Stimulated activated CD4-positive, alpha-beta T cell treated with anti-CD3 and anti-CD28 coated beads, Interleukin-1b, Interleukin-23, amount 100 ng/mL, for 1 hour (primary cell): ENCODE measurements at regions not wholly inside any gene's neighbourhood (a gene's known extent, or its start where the extent isn't known, plus 50 kb on each side); places are given as distances from the start of the nearest gene placed in this dataset.

Source experiments
- DNase-seq, 2 donors: peaks; one replicate each; pipeline ENCODE4 v3.0.0-alpha.2; 2020; ENCODE audit warnings: low read depth in 2 of 2

DNA sequence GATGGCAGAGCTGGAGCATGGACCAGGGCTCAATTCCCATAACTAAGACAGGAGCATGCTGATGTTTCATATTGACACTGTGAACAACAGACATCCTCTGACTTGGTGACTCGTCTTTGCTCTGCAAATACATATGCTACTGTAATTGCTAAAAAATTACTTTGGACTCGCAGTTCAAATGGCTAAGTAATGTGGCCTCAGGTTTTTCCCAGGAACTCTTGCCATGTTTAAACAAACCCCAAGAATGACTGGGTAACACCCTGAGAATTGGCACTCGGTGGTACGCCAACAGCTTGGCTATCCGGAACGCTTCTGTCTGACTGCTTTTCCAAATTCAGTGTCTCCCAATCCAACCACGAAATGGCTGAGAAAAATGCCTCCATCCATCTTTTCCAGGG lies 456.7 kb upstream of the THBS1 start:
- no peak for DNase-seq

DNA sequence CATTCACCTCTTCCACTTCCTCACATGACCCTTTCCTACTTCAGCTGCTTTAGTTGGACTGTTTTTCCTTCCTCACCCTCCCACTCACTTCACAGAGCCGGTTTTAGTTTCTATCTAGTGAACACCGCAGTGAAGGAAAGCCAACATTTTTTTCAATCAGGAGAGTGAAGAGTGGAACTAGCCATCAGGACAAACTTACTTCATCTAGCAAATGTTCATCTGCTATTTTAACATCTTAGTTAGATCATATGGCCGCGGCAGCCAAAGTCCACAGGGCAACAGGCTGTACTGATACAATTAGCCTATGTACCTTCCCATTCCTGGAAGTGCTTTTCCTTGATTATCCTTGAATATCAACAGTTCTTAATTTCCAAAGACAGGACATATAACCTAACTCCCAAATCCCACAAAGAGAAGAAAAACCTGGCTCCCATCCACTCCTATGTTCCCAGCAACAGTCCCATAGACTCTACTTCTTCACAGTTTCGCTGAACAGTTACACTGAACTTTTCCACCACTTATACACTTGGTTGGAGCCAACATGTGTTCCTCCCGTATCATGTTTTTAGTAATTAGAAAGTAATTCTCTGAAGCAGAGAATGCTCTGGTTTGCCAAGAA lies 456.2 kb upstream of the THBS1 start:
- DNase-seq, result no peak

DNA sequence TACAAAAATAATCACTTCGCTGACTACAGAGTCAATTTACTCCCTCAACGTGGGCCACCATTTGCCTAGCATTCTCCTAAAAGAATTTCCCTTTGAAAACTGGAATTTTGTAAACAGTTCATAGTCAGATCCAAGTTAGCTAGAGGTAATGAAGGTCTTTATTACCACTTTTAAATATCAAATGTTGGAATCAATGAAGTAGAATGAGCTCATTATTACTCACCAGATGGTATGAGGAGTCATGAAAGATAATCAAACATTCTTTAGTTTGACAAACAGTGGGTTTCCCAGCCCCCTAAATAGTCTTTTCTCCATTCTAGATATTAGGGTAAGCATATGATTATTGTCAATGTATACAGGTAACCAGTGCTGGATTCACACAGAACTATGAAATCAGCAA lies 455.7 kb upstream of the THBS1 start:
- no peak for DNase-seq

DNA sequence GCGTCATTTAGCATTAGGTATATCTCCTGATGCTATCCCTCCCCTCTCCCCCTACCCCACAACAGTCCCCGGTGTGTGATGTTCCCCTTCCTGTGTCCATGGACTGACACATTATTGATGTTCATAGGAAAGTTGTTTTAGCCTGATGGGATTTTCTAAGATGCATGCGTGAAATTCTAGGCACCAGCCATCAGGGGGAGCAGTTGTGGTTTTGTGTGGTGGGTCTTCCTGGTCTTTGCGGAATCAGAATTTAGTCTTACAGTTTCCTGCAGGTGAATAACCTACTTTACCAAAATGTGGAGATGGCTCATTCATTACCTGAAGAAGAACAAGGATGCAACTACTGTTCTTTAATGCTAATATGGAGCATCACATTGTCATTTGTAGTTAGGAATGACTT lies 455.0 kb upstream of the THBS1 start:
- DNase-seq, result no peak

DNA sequence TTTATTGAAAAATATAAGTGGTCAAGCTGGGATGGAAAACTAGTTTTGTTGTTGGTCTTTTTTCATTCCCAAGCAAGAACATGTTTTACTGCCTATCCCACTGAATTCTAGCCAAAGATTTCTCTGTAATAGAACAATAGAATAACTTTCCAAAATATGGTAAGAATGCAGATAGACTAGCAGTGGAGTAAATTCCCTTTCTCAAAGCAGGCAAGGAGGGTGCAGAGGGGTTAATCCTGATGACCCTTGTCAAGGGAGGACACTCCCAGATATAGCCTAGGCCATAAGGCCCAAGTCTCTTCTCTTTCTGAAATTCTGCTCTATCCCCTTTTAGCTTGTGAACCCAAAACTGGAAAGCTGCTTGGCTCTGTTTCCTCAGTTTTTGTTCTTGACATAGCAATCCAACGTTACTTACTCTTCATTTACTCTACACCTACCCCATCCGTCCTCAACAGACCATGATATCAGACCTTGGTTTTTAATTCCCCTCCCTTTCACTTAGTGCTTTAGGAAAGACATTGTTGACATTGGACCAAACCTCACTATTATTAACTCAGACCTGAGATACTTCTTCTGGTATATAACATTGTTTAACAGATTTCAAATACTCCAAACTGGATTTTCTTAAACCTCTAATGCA lies 453.6 kb upstream of the THBS1 start:
- DNase-seq, result no peak

DNA sequence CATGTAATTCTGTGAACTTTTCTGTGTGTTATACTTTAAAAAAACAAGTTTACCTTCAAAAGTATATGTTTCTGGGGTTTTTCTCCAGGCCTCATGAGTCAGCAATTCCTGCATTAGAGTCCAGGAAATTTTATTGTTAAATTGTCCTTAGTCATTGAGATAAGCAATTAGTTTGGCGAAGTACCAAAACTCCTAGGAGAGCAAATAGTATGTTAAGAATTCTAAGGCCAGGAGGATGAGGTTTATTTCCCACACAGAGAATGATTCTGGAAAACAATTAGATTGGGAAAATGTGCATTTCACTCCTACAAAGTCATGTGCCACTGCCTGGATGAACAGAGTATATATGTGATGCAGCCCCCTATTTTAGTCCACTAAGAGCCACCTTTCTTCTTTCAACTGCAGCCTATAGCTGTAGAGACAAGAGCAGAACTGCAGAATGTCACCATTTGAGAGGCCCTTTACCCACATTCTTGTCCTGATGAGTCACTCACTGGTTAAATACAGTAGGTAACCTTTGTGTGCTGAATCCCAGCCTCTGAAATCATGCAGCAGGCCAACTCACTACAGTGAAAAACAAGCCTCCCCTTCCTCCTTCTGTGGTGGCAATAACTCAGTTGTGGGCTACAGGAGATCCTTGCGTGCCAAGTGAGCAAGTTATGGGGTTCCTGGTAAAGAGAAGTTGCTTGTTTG lies 452.8 kb upstream of the THBS1 start:
- no peak for DNase-seq

DNA sequence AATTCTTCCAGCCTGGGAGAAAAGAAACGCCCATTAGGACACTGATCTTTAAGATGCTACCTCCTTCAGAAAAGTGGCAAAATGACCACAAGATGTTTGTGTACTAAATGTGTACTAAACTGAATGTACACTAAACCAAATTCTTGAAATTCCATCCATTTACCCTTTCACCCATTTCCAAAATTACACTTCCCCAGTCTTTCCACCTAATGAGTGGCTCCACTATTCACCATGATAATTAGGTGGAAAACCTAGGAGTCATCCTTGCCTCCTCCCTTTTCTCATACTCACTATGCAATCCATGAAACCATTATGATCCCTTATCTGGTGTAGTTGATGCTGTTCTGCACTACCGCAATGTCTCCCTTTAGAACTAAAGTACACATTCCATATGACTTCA lies 452.1 kb upstream of the THBS1 start:
- no peak for DNase-seq

DNA sequence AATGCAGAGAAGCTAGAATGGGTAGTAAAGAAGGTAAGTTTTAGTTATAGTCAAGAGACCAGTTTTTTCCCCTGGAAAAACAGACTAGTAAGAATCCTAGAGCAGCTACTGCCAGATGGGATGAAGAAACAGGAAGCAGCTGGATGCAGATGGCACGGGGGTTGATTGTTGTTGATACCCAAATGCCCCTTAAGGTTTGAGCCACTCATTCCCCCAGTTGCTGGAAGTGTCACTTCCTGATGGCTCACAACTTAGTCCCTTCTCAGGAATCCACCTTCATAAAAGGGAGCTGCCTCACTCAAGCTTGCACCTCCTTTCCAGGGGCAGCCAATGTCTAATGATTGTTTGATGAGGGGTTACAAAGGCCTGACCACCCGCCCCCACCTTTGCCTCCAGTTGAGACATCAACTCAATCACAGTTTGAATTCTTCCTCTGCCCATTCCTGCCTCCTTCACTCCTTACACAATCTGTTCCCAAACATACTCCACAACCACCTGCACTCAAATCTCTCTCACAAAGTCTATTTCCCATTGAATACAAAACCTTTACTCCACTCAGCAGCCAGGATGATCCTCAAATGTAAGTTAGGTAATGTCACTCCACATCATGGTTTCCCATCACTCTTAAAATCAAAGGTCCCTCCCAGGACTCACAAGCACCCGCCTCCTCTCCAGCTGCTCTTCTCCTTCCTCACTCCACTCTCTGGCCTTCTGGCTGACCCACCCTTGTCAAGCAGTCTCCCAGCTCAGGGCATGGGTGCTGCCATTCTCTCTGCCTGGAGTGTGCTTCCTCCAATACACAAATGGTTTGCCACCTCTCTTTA lies 450.1 kb upstream of the THBS1 start:
- DNase-seq, result no peak

DNA sequence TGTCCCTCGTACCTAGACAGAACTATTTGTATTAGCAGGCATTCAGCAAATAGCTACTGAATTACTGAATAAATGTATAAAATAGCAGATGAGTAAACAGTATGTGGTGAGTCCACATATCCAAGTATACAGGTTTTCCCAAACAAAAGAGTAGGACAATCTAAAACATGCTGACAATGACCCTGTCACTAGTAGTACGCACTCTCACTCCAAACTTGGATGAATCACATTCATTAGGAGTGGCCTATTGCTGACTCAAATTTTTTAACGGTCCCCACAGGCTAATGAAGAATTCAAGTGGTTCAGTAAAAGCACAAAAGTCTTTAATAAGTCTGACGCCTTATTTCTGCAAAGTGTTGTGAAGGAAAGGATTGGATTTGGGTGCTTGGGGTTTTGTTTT lies 449.3 kb upstream of the THBS1 start:
- DNase-seq, result no peak

DNA sequence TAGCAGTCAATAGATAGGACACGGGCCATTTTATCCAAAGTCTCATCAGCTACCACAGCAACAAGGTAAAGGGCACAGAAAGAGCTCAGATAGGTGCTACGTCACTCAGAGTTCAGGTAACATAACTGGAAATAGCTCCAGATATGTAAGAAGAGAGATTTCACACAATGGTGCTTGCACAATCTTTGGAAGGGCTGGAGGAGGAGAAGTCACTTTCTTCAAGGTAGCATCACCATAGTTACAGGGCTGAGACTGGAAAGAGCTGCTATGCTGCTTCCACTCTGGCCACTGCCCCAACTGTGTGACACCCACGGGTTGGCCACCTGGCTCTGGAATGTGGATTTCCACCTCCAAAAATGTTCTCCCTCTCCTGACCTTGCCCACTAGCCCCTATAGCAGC lies 448.8 kb upstream of the THBS1 start:
- no peak for DNase-seq

DNA sequence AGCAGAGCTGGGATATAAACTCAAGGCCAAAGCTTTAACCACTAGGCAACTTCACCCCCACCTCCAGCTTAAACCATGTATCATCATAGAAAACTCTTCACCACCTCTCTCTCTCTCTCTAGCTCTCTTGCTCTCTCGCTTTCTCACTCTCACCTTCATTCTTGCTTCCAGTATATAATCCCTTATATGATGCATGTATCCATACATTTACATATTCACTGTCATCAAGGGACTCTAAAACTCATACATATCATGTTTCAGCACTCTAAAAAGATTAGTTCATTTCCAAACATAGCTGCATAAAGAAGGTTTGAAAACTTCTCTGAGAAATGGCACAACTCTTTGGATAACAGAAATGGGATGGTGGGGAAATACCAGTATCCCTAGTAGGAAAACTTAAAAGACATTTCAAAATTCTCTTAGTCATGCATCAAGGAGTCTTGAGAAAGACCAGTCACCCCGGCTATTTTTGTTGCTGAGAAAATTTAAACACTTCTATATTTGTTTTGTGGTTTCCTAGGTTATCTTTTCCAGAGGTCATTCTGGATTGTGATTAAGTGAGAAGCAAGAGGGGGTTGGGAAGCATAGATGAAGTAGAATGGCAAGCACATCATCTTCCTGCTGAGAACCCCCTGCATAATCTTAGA lies 447.8 kb upstream of the THBS1 start:
- DNase-seq, result no peak

DNA sequence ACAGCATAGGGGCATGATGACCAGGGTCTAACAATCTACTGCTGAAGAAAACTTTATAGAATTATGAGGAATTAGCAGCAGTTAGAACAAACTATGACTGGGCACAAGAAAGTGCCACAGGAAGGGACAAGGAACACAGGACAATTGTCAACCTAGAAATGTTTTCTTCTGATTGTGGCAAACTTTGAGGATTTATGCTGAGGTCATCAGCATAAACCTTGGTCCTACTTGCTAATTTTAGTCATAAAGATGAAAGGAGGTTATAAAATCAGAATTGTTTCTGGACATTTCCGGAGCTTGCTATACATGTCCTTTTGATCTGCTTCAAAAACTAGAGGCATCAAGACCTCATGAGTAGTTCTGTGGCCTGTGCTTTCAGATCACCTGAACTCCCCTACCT lies 446.6 kb upstream of the THBS1 start:
- DNase-seq, result no peak

DNA sequence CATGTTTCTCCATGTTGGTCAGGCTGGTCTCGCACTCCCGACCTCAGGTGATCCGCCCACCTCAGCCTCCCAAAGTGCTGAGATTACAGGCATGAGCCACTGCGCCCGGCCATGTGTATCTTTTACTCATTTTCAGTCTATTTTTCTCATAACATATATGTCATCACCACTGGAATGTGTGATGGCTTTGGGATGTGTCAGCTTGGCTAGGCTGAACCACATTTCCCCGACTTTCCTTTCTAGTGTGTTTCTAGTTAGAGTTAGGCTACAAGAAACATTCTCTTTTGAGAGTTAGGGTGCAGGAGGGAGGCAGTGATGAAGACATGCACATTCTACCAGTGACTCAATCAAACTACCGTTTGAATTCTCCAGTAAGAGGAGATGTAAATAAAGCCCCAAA lies 444.9 kb upstream of the THBS1 start:
- DNase-seq, result no peak

DNA sequence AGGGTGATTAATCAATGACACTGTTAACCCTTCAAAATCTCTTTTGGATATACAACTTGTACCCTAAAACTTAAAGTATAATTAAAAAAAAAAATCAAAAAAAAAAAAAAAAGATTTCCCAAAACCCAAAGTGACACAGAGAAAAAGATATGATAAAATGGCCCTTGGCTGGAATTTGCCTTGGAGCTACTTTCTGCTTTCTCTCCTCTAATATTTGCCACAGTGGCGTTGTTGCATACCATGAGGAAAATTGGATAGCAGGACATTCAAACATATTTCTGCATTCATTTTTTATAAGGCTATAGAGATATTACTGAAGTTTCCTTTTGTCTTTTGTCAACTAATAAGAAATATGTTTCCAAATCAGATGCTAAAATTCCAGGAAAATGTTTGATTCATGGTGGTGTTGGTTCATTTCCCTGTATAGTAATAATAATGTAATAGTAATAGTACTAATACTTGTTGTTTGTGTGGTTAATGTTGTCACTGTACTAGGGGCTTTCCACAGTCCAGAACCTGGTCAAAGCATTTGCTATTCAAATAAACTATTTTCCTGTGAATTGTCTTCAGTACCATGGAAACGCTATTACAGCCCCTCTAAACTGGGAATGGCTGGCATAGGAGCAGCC lies 441.3 kb upstream of the THBS1 start:
- no peak for DNase-seq

DNA sequence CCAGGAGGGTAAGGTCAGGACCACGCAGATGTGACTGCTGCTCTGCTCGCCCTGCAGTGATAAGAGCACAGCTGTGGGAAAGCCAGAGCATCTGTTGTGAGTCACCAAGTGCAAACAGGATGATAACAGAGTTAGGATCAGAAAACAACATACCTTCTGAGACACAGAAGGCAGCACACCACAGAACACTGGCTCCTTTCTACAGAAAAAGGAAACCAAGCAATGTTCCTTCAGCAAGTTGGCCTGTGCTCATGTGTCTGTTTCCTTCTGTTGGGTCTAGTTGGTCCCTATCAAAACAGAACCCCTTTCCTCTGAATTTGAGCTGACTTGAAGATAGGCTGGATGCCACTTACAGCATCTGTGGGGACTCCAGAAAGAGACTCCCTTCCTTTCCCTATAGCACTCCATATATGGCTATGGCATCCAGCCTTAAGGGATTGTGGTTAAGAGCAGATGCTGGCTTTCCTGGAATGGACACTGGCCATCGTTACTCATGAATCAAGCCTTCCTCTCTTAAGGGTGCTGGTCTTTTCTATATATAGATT lies 440.7 kb upstream of the THBS1 start:
- no peak for DNase-seq

DNA sequence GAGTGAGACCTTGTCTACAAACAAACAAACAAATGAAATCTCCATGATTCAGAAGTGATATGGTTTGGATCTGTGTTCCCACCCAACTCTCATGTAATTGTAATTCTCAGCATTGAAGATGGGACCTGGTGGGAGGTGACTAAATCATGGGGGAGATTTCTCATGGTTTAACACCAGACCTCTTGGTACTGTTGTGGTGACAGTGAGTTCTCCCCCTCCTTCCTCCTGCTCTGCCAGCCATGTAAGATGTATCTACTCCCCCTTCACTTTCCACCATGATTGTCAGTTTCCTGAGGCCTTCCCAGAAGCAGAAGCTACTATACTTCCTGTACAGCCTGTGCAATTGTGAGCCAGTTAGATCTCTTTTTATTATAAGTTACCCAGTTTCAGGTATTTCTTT lies 438.4 kb upstream of the THBS1 start:
- DNase-seq, result no peak

DNA sequence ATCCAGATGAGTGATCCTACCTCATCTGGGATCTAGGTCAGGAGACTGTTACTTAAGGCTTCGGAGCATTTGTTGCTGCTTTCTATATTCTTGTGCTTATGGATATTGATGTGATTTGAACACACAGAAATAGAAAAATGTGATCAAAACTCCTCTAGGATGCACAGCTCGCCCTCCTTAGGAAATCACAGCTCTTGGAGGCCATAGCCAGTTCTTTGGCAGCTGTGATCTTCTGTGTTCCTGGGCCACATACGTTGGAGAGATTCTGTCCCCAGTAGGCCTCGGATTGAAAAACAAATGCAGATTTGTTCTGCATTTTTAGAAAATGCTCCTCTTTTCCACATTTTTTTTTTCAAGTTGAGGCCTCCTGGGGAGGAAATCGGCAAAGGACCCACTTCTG lies 437.4 kb upstream of the THBS1 start:
- no peak for DNase-seq

DNA sequence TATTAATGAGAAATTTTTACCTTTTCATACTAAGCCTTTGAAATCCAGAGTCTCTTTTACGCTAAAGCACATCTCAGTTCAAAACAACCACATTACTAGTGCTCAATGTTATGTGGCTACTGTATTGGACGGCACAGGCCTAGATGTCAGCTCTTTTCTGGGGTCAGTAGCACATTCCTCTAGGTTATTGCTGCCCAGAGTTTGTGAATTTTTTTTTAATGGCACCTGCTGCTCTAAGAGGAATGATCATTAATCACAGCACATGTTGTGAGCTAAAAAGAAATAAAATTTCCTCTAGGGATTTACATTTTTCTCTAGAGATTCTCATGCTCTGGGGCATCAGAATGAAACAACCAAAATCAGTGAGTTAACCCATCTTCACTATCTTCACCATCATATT lies 436.8 kb upstream of the THBS1 start:
- DNase-seq, result no peak

DNA sequence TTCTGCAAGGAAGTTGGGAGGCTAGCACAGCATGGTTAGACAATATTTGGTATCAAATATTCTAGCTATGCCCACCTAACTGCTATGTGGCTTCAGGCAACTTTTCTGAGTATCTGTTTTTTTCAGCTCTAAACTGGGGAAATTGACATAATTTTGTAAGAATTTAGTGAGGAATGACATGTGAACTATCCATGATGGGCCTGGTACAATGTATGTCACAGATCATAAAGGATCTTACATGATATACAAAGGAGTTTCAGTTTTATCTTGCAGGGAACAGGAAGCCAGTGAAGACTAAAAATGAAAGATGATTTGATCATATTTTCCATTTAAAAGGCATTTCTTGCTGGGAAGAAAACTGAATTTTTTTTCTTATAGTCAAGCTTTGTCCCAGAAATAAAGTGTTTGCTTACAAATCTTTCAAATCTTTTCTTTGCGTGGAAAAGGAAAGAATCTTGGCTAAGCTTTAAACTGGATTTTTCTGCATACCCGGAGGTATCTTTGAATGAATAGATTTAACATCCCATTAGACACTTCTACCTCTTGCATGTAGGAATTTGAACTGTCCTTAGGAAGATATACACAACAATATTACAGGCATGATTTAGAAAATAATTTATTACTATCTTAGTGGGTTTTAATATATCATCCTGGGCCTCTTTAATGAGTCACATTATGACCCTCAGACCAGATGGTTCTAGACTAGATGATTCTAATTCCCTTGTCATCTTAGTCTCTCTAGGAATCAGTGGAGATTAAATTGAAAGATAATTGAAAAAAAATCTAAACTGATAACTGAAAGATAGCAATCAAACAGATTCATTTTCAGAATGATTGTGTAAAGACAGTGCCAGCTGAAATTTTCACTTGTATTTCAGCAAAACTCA lies 436.0 kb upstream of the THBS1 start:
- no peak for DNase-seq

DNA sequence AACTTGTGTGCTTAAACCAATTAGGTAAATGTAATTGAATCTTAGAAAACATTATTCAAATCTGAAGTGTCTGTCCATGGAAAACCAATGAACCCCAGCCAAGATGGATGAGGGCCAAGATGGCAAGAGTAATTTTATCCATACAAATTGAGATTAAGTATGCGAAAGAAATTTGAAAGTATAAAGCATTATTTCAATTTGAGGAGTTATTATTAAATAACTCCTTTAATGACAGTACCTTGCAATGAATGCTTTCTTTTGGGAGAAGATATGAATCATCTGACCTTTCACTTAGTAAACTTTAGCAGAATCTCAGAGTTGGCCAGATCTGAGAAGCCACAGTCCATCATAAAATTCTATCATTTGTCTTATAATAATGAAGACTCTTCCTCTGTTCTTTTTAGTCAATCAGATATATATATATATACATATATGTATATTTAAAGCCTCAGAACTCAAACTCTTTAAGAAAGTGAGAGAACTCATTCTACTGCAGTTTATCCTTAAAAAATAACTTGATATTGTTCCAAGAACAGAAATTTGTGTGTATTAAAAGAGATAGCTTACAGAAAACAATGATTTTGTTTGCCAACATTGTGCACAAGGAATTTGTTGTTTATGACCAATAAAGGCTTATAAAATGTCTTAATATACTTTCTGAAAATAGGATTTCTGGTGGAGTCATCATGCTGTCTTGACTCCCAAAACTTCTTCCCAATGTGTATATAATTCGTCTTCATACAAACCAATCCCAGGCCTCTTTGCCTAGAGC lies 434.8 kb upstream of the THBS1 start:
- DNase-seq, result no peak
